ENCODE measurements at regions not wholly inside any gene's neighbourhood (a gene's known extent, or its start where the extent isn't known, plus 50 kb on each side); places are given as distances from the start of the nearest gene placed in this dataset.

GRCh38 chr3:82196645-82197044 is 435.2 kb upstream of the GBE1 start:
- Histone ChIP-seq H3K4me3 (ENCODE audit: low read depth, low read length) (no peak overlapping the region), H3K4me1 (ENCODE audit: control insufficient read depth in 1 of 2, insufficient read depth in 2 of 2, low read length in 2 of 2) (no peaks in the 10 kb centered on the region), H2BK12ac (ENCODE audit: low read length) (no peak overlapping the region), H3K79me2 (ENCODE audit: control insufficient read depth, insufficient read depth, low read length, poor library complexity) (no peaks in the 10 kb centered on the region), H3K14ac (ENCODE audit: low read length) (no peak overlapping the region), H3K27ac (ENCODE audit: low read depth, low read length) (no peak overlapping the region), H3K4ac (ENCODE audit: low read depth, low read length) (no peak overlapping the region), H2BK120ac (ENCODE audit: insufficient read depth, low read length, poor library complexity) (no peak overlapping the region), H2AFZ (ENCODE audit: insufficient read depth, low read length, poor library complexity) (no peak overlapping the region), H2BK5ac (ENCODE audit: low read depth, low read length, poor library complexity) (no peak overlapping the region), H4K8ac (ENCODE audit: low read depth, low read length) (no peak overlapping the region), H2AK5ac (ENCODE audit: low read length) (no peak overlapping the region), H3K23ac (ENCODE audit: low read length) (no peak overlapping the region), H3K9me3 (ENCODE audit: insufficient read depth, low read depth, low read length) (no peaks in the 10 kb centered on the region), H3K36me3 (ENCODE audit: control insufficient read depth in 1 of 2, insufficient read depth in 2 of 2, low read length in 2 of 2) (no peaks in the 10 kb centered on the region), H3K18ac (ENCODE audit: low read length) (no peak overlapping the region), H4K91ac (ENCODE audit: low read depth, low read length) (no peak overlapping the region), H3K27me3 (ENCODE audit: insufficient read depth, low read length) (no peaks in the 10 kb centered on the region), H3K79me1 (ENCODE audit: low read length) (no peaks in the 10 kb centered on the region), H3K4me2 (ENCODE audit: low read length) (no peak overlapping the region), H4K12ac (ENCODE audit: low read depth, low read length) (no peak overlapping the region), H3K9ac (ENCODE audit: low read length) (no peak overlapping the region)
- DNase-seq: no peak

GRCh38 chr3:82194870-82195269 is 433.4 kb upstream of the GBE1 start:
- Histone ChIP-seq H2AFZ (ENCODE audit: insufficient read depth, low read length, poor library complexity) (no peak overlapping the region), H4K8ac (ENCODE audit: low read depth, low read length) (no peak overlapping the region), H4K12ac (ENCODE audit: low read depth, low read length) (no peak overlapping the region), H3K79me1 (ENCODE audit: low read length) (no peaks in the 10 kb centered on the region), H2BK12ac (ENCODE audit: low read length) (no peak overlapping the region), H3K18ac (ENCODE audit: low read length) (no peak overlapping the region), H3K27me3 (ENCODE audit: insufficient read depth, low read length) (no peaks in the 10 kb centered on the region), H3K4me2 (ENCODE audit: low read length) (no peak overlapping the region), H2BK5ac (ENCODE audit: low read depth, low read length, poor library complexity) (no peak overlapping the region), H4K91ac (ENCODE audit: low read depth, low read length) (no peak overlapping the region), H3K9ac (ENCODE audit: low read length) (no peak overlapping the region), H3K4ac (ENCODE audit: low read depth, low read length) (no peak overlapping the region), H2AK5ac (ENCODE audit: low read length) (no peak overlapping the region), H3K14ac (ENCODE audit: low read length) (no peak overlapping the region), H3K4me3 (ENCODE audit: low read depth, low read length) (no peak overlapping the region), H3K4me1 (ENCODE audit: control insufficient read depth in 1 of 2, insufficient read depth in 2 of 2, low read length in 2 of 2) (no peaks in the 10 kb centered on the region), H3K23ac (ENCODE audit: low read length) (no peak overlapping the region), H2BK120ac (ENCODE audit: insufficient read depth, low read length, poor library complexity) (no peak overlapping the region), H3K36me3 (ENCODE audit: control insufficient read depth in 1 of 2, insufficient read depth in 2 of 2, low read length in 2 of 2) (no peaks in the 10 kb centered on the region), H3K27ac (ENCODE audit: low read depth, low read length) (no peak overlapping the region), H3K79me2 (ENCODE audit: control insufficient read depth, insufficient read depth, low read length, poor library complexity) (no peaks in the 10 kb centered on the region), H3K9me3 (ENCODE audit: insufficient read depth, low read depth, low read length) (no peaks in the 10 kb centered on the region)
- no peak for DNase-seq
- WGBS (ENCODE audit: extremely low coverage, insufficient coverage, insufficient read length): no CpG with 5 or more reads among the region's 2 CpGs

GRCh38 chr3:82186017-82186416 is 424.6 kb upstream of the GBE1 start:
- no peak for DNase-seq
- Histone ChIP-seq H3K4me1 (ENCODE audit: control insufficient read depth in 1 of 2, insufficient read depth in 2 of 2, low read length in 2 of 2) (no peaks in the 10 kb centered on the region), H2BK5ac (ENCODE audit: low read depth, low read length, poor library complexity) (no peak overlapping the region), H3K36me3 (ENCODE audit: control insufficient read depth in 1 of 2, insufficient read depth in 2 of 2, low read length in 2 of 2) (no peaks in the 10 kb centered on the region), H3K27ac (ENCODE audit: low read depth, low read length) (no peak overlapping the region), H4K12ac (ENCODE audit: low read depth, low read length) (no peak overlapping the region), H3K27me3 (ENCODE audit: insufficient read depth, low read length) (no peaks in the 10 kb centered on the region), H3K14ac (ENCODE audit: low read length) (no peak overlapping the region), H2AFZ (ENCODE audit: insufficient read depth, low read length, poor library complexity) (no peak overlapping the region), H2BK120ac (ENCODE audit: insufficient read depth, low read length, poor library complexity) (no peak overlapping the region), H4K8ac (ENCODE audit: low read depth, low read length) (no peak overlapping the region), H3K4me3 (ENCODE audit: low read depth, low read length) (no peak overlapping the region), H3K18ac (ENCODE audit: low read length) (no peak overlapping the region), H3K9me3 (ENCODE audit: insufficient read depth, low read depth, low read length) (no peaks in the 10 kb centered on the region), H3K23ac (ENCODE audit: low read length) (no peak overlapping the region), H3K9ac (ENCODE audit: low read length) (no peak overlapping the region), H3K79me2 (ENCODE audit: control insufficient read depth, insufficient read depth, low read length, poor library complexity) (no peaks in the 10 kb centered on the region), H3K79me1 (ENCODE audit: low read length) (no peaks in the 10 kb centered on the region), H2AK5ac (ENCODE audit: low read length) (no peak overlapping the region), H2BK12ac (ENCODE audit: low read length) (no peak overlapping the region), H3K4me2 (ENCODE audit: low read length) (no peak overlapping the region), H3K4ac (ENCODE audit: low read depth, low read length) (no peak overlapping the region), H4K91ac (ENCODE audit: low read depth, low read length) (no peak overlapping the region)
- WGBS (ENCODE audit: extremely low coverage, insufficient coverage, insufficient read length): no CpG with 5 or more reads among the region's 7 CpGs

- no peaks in the 10 kb centered on the region for H3K9me3 ChIP-seq (ENCODE audit: insufficient read depth, low read depth, low read length)
- WGBS (ENCODE audit: extremely low coverage, insufficient coverage, insufficient read length): no CpG with 5 or more reads among the region's 3 CpGs
- H3K4me3 ChIP-seq (ENCODE audit: low read depth, low read length): no peak overlapping the region
- H3K4me2 ChIP-seq (ENCODE audit: low read length): no peak overlapping the region
- no peak overlapping the region for H2BK120ac ChIP-seq (ENCODE audit: insufficient read depth, low read length, poor library complexity)
- H4K8ac ChIP-seq (ENCODE audit: low read depth, low read length): no peak overlapping the region
- H3K27me3 ChIP-seq (ENCODE audit: insufficient read depth, low read length): no peaks in the 10 kb centered on the region
- H2AK5ac ChIP-seq (ENCODE audit: low read length): no peak overlapping the region
- no peaks in the 10 kb centered on the region for H3K79me2 ChIP-seq (ENCODE audit: control insufficient read depth, insufficient read depth, low read length, poor library complexity)
- no peak overlapping the region for H4K12ac ChIP-seq (ENCODE audit: low read depth, low read length)
- no peak for DNase-seq
- H3K4me1 ChIP-seq (ENCODE audit: control insufficient read depth in 1 of 2, insufficient read depth in 2 of 2, low read length in 2 of 2): no peaks in the 10 kb centered on the region
- H3K4ac ChIP-seq (ENCODE audit: low read depth, low read length): no peak overlapping the region
- H3K27ac ChIP-seq (ENCODE audit: low read depth, low read length): no peak overlapping the region
- no peak overlapping the region for H2BK12ac ChIP-seq (ENCODE audit: low read length)
- H2BK5ac ChIP-seq (ENCODE audit: low read depth, low read length, poor library complexity): no peak overlapping the region
- H2AFZ ChIP-seq (ENCODE audit: insufficient read depth, low read length, poor library complexity): no peak overlapping the region
- H3K23ac ChIP-seq (ENCODE audit: low read length): no peak overlapping the region
- H3K18ac ChIP-seq (ENCODE audit: low read length): no peak overlapping the region
- no peaks in the 10 kb centered on the region for H3K36me3 ChIP-seq (ENCODE audit: control insufficient read depth in 1 of 2, insufficient read depth in 2 of 2, low read length in 2 of 2)
- no peak overlapping the region for H3K14ac ChIP-seq (ENCODE audit: low read length)
- H3K9ac ChIP-seq (ENCODE audit: low read length): no peak overlapping the region
- no peak overlapping the region for H4K91ac ChIP-seq (ENCODE audit: low read depth, low read length)
- no peaks in the 10 kb centered on the region for H3K79me1 ChIP-seq (ENCODE audit: low read length)
Observed at GRCh38 chr3:82179291-82179690, 417.8 kb upstream of the GBE1 start.

GRCh38 chr3:82178291-82178690 is 416.8 kb upstream of the GBE1 start:
- no peak for DNase-seq
- no peaks in the 10 kb centered on the region for H3K4me1 ChIP-seq (ENCODE audit: control insufficient read depth in 1 of 2, insufficient read depth in 2 of 2, low read length in 2 of 2)
- no peak overlapping the region for H2AFZ ChIP-seq (ENCODE audit: insufficient read depth, low read length, poor library complexity)
- H3K79me1 ChIP-seq (ENCODE audit: low read length): no peaks in the 10 kb centered on the region
- no peaks in the 10 kb centered on the region for H3K36me3 ChIP-seq (ENCODE audit: control insufficient read depth in 1 of 2, insufficient read depth in 2 of 2, low read length in 2 of 2)
- H2BK120ac ChIP-seq (ENCODE audit: insufficient read depth, low read length, poor library complexity): no peak overlapping the region
- H3K14ac ChIP-seq (ENCODE audit: low read length): no peak overlapping the region
- H4K12ac ChIP-seq (ENCODE audit: low read depth, low read length): no peak overlapping the region
- no peak overlapping the region for H2AK5ac ChIP-seq (ENCODE audit: low read length)
- no peaks in the 10 kb centered on the region for H3K79me2 ChIP-seq (ENCODE audit: control insufficient read depth, insufficient read depth, low read length, poor library complexity)
- no peak overlapping the region for H3K23ac ChIP-seq (ENCODE audit: low read length)
- H3K4ac ChIP-seq (ENCODE audit: low read depth, low read length): no peak overlapping the region
- no peak overlapping the region for H3K9ac ChIP-seq (ENCODE audit: low read length)
- no peaks in the 10 kb centered on the region for H3K9me3 ChIP-seq (ENCODE audit: insufficient read depth, low read depth, low read length)
- no peak overlapping the region for H4K8ac ChIP-seq (ENCODE audit: low read depth, low read length)
- no peak overlapping the region for H4K91ac ChIP-seq (ENCODE audit: low read depth, low read length)
- H3K18ac ChIP-seq (ENCODE audit: low read length): no peak overlapping the region
- no peak overlapping the region for H2BK5ac ChIP-seq (ENCODE audit: low read depth, low read length, poor library complexity)
- WGBS (ENCODE audit: extremely low coverage, insufficient coverage, insufficient read length): no CpG with 5 or more reads among the region's 3 CpGs
- H3K4me3 ChIP-seq (ENCODE audit: low read depth, low read length): no peak overlapping the region
- no peak overlapping the region for H2BK12ac ChIP-seq (ENCODE audit: low read length)
- no peaks in the 10 kb centered on the region for H3K27me3 ChIP-seq (ENCODE audit: insufficient read depth, low read length)
- no peak overlapping the region for H3K4me2 ChIP-seq (ENCODE audit: low read length)
- no peak overlapping the region for H3K27ac ChIP-seq (ENCODE audit: low read depth, low read length)

Measured in trophoblast cell (in vitro differentiated cells and primary cell).